ENCODE measurements at regions not wholly inside any gene's neighbourhood (a gene's known extent, or its start where the extent isn't known, plus 50 kb on each side); places are given as distances from the start of the nearest gene placed in this dataset.

GRCh38 chr5:125720721-125721120 is 702.5 kb upstream of the GRAMD2B start:
- no peak for TF ChIP-seq CTCF (IDR thresholded peaks at IDR 0.05)
- TF ChIP-seq POLR2A (IDR thresholded peaks at IDR 0.05) = no peak
